ENCODE measurements at regions not wholly inside any gene's neighbourhood (a gene's known extent, or its start where the extent isn't known, plus 50 kb on each side); places are given as distances from the start of the nearest gene placed in this dataset.
"Not testable (repeated sequence)": the region's sequence is repeated elsewhere in the genome, so short reads cannot be mapped to it uniquely, and the experiment has no call there.

DNA sequence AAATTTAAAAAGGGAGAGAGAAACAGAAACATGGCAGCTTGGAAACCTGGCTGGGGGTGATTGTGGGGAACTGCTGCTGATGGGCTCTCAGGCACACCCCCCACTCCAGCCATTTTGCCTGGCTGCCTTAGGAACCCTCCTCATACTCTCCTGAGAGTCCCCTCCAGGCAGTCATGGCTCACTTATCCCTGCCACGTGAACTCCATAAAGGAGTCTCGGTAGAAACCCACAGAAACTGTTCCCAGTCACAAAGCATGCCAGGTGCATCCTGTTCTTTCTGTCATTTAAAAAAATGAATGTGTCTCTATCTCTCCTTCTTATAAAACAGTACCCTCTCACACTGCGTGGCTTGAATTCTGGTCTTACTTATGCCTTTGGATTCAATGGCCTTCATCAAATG is 242.8 kb downstream of the ZNF479 start:
- H3K4me1 ChIP-seq, result peaks cover 33% of the 10 kb centered on the region
- peak overlapping the region; percentile 61 for H3K4me2 ChIP-seq
- peak overlapping the region; percentile 73; the same call in 1 of the 2 replicates for H3K9ac ChIP-seq
- peak overlapping the region; percentile 88 for H3K27ac ChIP-seq
- H3K4me3 ChIP-seq, H3K27me3 ChIP-seq, H4K20me1 ChIP-seq, H3K36me3 ChIP-seq, H3K9me3 ChIP-seq: not testable (repeated sequence)

DNA sequence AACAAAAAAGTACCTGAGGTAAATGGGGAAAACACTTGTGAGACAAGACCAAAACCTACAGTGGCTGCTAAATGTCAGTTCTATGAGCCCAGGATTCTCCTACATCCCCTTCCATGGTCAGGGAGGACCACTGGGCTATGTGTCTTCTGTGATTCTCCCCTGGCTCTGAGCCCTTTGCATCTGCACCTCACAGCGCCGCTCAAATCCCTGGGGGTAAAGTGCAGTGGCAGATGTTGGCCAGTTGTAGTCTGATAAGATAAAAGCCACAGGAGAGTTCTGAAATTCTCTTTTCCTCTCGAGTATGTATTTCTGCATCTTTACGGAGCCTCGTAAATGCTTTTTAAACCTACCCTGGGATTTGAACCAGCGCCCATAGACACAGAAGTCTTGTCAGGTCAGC is 247.1 kb downstream of the ZNF479 start:
- not testable (repeated sequence) for H3K36me3 ChIP-seq, H3K4me3 ChIP-seq, H3K27me3 ChIP-seq, H3K9ac ChIP-seq, H4K20me1 ChIP-seq
- Histone ChIP-seq H3K4me1 (peaks cover 12% of the 10 kb centered on the region), H3K9me3 (peaks cover 17% of the 10 kb centered on the region), H3K4me2 (peak overlapping the region; percentile 47; the same call in 1 of the 2 replicates), H3K27ac (peak overlapping the region; percentile 56; the same call in 1 of the 2 replicates)

DNA sequence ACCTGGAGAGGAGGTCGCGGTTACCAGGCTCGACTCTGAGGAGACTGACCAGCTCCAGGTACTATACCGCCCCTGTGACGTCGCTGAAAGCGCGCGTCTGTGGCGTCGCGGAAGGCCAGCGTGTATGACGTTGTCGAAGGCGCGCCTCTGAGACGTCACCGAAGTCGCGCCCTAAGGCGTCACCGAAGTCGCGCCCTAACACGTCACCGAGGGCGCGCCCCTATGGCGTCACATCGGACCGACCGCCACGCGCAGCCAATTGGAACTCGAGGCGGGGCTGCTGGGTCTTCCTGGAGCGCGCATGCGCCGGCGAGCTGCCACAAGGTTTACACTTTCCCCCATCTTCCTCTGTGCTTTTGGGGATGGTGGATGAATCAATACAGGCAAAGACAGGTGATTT is 249.9 kb downstream of the ZNF479 start:
- not testable (repeated sequence) for H3K27me3 ChIP-seq

More for the DNA sequence above, 249.9 kb downstream of the ZNF479 start:
- H3K36me3 ChIP-seq, H4K20me1 ChIP-seq, H3K9ac ChIP-seq, H3K4me1 ChIP-seq, H3K27ac ChIP-seq, H3K4me2 ChIP-seq, H3K4me3 ChIP-seq: not testable (repeated sequence)
- peaks cover 17% of the 10 kb centered on the region for H3K9me3 ChIP-seq
